ENCODE measurements at regions not wholly inside any gene's neighbourhood (a gene's known extent, or its start where the extent isn't known, plus 50 kb on each side); places are given as distances from the start of the nearest gene placed in this dataset.

GRCh38 chr7:68571286-68571685, 1027.0 kb upstream of the AUTS2 start:
- Histone ChIP-seq H3K27ac (ENCODE audit: low read length) (no peak overlapping the region), H3K9me3 (ENCODE audit: control insufficient read depth, insufficient read depth, low read length) (peaks cover 11% of the 10 kb centered on the region), H3K4me1 (ENCODE audit: control insufficient read depth, insufficient read depth, low read length) (no peaks in the 10 kb centered on the region), H3K27me3 (ENCODE audit: control insufficient read depth, insufficient read depth, low read length) (no peaks in the 10 kb centered on the region), H3K36me3 (ENCODE audit: control insufficient read depth, insufficient read depth, low read length) (no peaks in the 10 kb centered on the region), H3K4me3 (ENCODE audit: low read length) (no peak overlapping the region)
- no peak for DNase-seq (ENCODE audit: low read depth, low spot score)

GRCh38 chr7:68573271-68574005, 1024.8 kb upstream of the AUTS2 start:
- no peak overlapping the region for H3K27ac ChIP-seq (ENCODE audit: low read length)
- H3K36me3 ChIP-seq (ENCODE audit: control insufficient read depth, insufficient read depth, low read length): no peaks in the 10 kb centered on the region
- no peak for DNase-seq (ENCODE audit: low read depth, low spot score)
- no peaks in the 10 kb centered on the region for H3K27me3 ChIP-seq (ENCODE audit: control insufficient read depth, insufficient read depth, low read length)
- no peak overlapping the region for H3K4me3 ChIP-seq (ENCODE audit: low read length)
- no CpG with 5 or more reads among the region's 12 CpGs for WGBS (ENCODE audit: insufficient coverage, insufficient read length)
- H3K9me3 ChIP-seq (ENCODE audit: control insufficient read depth, insufficient read depth, low read length): peaks cover 11% of the 10 kb centered on the region
- H3K4me1 ChIP-seq (ENCODE audit: control insufficient read depth, insufficient read depth, low read length): no peaks in the 10 kb centered on the region

- no peaks in the 10 kb centered on the region for H3K4me1 ChIP-seq (ENCODE audit: control insufficient read depth, insufficient read depth, low read length)
- WGBS (ENCODE audit: insufficient coverage, insufficient read length): no CpG with 5 or more reads among the region's 2 CpGs
- H3K4me3 ChIP-seq (ENCODE audit: low read length): no peak overlapping the region
- H3K9me3 ChIP-seq (ENCODE audit: control insufficient read depth, insufficient read depth, low read length): peaks cover 7% of the 10 kb centered on the region
- H3K36me3 ChIP-seq (ENCODE audit: control insufficient read depth, insufficient read depth, low read length): no peaks in the 10 kb centered on the region
- no peak for DNase-seq (ENCODE audit: low read depth, low spot score)
- no peaks in the 10 kb centered on the region for H3K27me3 ChIP-seq (ENCODE audit: control insufficient read depth, insufficient read depth, low read length)
- H3K27ac ChIP-seq (ENCODE audit: low read length): no peak overlapping the region
These were observed 1021.9 kb upstream of the AUTS2 start for GRCh38 chr7:68576366-68576765.

- Histone ChIP-seq H3K4me1 (ENCODE audit: control insufficient read depth, insufficient read depth, low read length) (no peaks in the 10 kb centered on the region), H3K36me3 (ENCODE audit: control insufficient read depth, insufficient read depth, low read length) (no peaks in the 10 kb centered on the region), H3K27me3 (ENCODE audit: control insufficient read depth, insufficient read depth, low read length) (no peaks in the 10 kb centered on the region), H3K27ac (ENCODE audit: low read length) (no peak overlapping the region), H3K4me3 (ENCODE audit: low read length) (no peak overlapping the region), H3K9me3 (ENCODE audit: control insufficient read depth, insufficient read depth, low read length) (peaks cover 7% of the 10 kb centered on the region)
- no CpG with 5 or more reads among the region's 1 CpG for WGBS (ENCODE audit: insufficient coverage, insufficient read length)
- DNase-seq (ENCODE audit: low read depth, low spot score): no peak
These were observed 1016.9 kb upstream of the AUTS2 start for GRCh38 chr7:68581417-68581816.

- WGBS (ENCODE audit: insufficient coverage, insufficient read length): no CpG with 5 or more reads among the region's 4 CpGs
- no peaks in the 10 kb centered on the region for H3K27me3 ChIP-seq (ENCODE audit: control insufficient read depth, insufficient read depth, low read length)
These were observed 1010.7 kb upstream of the AUTS2 start for GRCh38 chr7:68587599-68587998.

GRCh38 chr7:68601826-68602225, 996.4 kb upstream of the AUTS2 start:
- peaks cover 7% of the 10 kb centered on the region for H3K9me3 ChIP-seq (ENCODE audit: control insufficient read depth, insufficient read depth, low read length)
- H3K4me1 ChIP-seq (ENCODE audit: control insufficient read depth, insufficient read depth, low read length): no peaks in the 10 kb centered on the region
- DNase-seq (ENCODE audit: low read depth, low spot score): no peak
- no peak overlapping the region for H3K27ac ChIP-seq (ENCODE audit: low read length)
- WGBS (ENCODE audit: insufficient coverage, insufficient read length): no CpG with 5 or more reads among the region's 4 CpGs
- H3K27me3 ChIP-seq (ENCODE audit: control insufficient read depth, insufficient read depth, low read length): peaks cover 1% of the 10 kb centered on the region; the same call in 1 of the 2 replicates
- no peak overlapping the region for H3K4me3 ChIP-seq (ENCODE audit: low read length)
- no peaks in the 10 kb centered on the region for H3K36me3 ChIP-seq (ENCODE audit: control insufficient read depth, insufficient read depth, low read length)

More at GRCh38 chr7:68587599-68587998, 1010.7 kb upstream of the AUTS2 start:
- H3K36me3 ChIP-seq (ENCODE audit: control insufficient read depth, insufficient read depth, low read length): no peaks in the 10 kb centered on the region
- no peak overlapping the region for H3K27ac ChIP-seq (ENCODE audit: low read length)
- H3K9me3 ChIP-seq (ENCODE audit: control insufficient read depth, insufficient read depth, low read length): peaks cover 5% of the 10 kb centered on the region
- no peak overlapping the region for H3K4me3 ChIP-seq (ENCODE audit: low read length)
- no peaks in the 10 kb centered on the region for H3K4me1 ChIP-seq (ENCODE audit: control insufficient read depth, insufficient read depth, low read length)
- no peak for DNase-seq (ENCODE audit: low read depth, low spot score)

- no peak for DNase-seq (ENCODE audit: low read depth, low spot score)
- no CpG with 5 or more reads among the region's 1 CpG for WGBS (ENCODE audit: insufficient coverage, insufficient read length)
These were observed 993.7 kb upstream of the AUTS2 start for GRCh38 chr7:68604541-68604940.

GRCh38 chr7:68610701-68611100, 987.6 kb upstream of the AUTS2 start:
- Histone ChIP-seq H3K27me3 (ENCODE audit: control insufficient read depth, insufficient read depth, low read length) (no peaks in the 10 kb centered on the region), H3K27ac (ENCODE audit: low read length) (no peak overlapping the region), H3K4me3 (ENCODE audit: low read length) (no peak overlapping the region), H3K9me3 (ENCODE audit: control insufficient read depth, insufficient read depth, low read length) (peaks cover 7% of the 10 kb centered on the region), H3K36me3 (ENCODE audit: control insufficient read depth, insufficient read depth, low read length) (no peaks in the 10 kb centered on the region), H3K4me1 (ENCODE audit: control insufficient read depth, insufficient read depth, low read length) (no peaks in the 10 kb centered on the region)
- WGBS (ENCODE audit: insufficient coverage, insufficient read length): no CpG with 5 or more reads among the region's 1 CpG
- no peak for DNase-seq (ENCODE audit: low read depth, low spot score)

More at GRCh38 chr7:68604541-68604940, 993.7 kb upstream of the AUTS2 start:
- Histone ChIP-seq H3K4me1 (ENCODE audit: control insufficient read depth, insufficient read depth, low read length) (no peaks in the 10 kb centered on the region), H3K36me3 (ENCODE audit: control insufficient read depth, insufficient read depth, low read length) (no peaks in the 10 kb centered on the region), H3K9me3 (ENCODE audit: control insufficient read depth, insufficient read depth, low read length) (peaks cover 7% of the 10 kb centered on the region), H3K27me3 (ENCODE audit: control insufficient read depth, insufficient read depth, low read length) (peaks cover 1% of the 10 kb centered on the region; the same call in 1 of the 2 replicates), H3K27ac (ENCODE audit: low read length) (no peak overlapping the region), H3K4me3 (ENCODE audit: low read length) (no peak overlapping the region)

- Histone ChIP-seq H3K4me1 (ENCODE audit: control insufficient read depth, insufficient read depth, low read length) (no peaks in the 10 kb centered on the region), H3K9me3 (ENCODE audit: control insufficient read depth, insufficient read depth, low read length) (peaks cover 7% of the 10 kb centered on the region), H3K4me3 (ENCODE audit: low read length) (no peak overlapping the region), H3K36me3 (ENCODE audit: control insufficient read depth, insufficient read depth, low read length) (no peaks in the 10 kb centered on the region), H3K27ac (ENCODE audit: low read length) (no peak overlapping the region), H3K27me3 (ENCODE audit: control insufficient read depth, insufficient read depth, low read length) (no peaks in the 10 kb centered on the region)
- WGBS (ENCODE audit: insufficient coverage, insufficient read length): no CpG with 5 or more reads among the region's 6 CpGs
- DNase-seq (ENCODE audit: low read depth, low spot score): no peak
These were observed 984.9 kb upstream of the AUTS2 start for GRCh38 chr7:68613405-68613804.

- no peak for DNase-seq (ENCODE audit: low read depth, low spot score)
- peaks cover 5% of the 10 kb centered on the region for H3K9me3 ChIP-seq (ENCODE audit: control insufficient read depth, insufficient read depth, low read length)
- no peaks in the 10 kb centered on the region for H3K27me3 ChIP-seq (ENCODE audit: control insufficient read depth, insufficient read depth, low read length)
- H3K36me3 ChIP-seq (ENCODE audit: control insufficient read depth, insufficient read depth, low read length): no peaks in the 10 kb centered on the region
- no peak overlapping the region for H3K27ac ChIP-seq (ENCODE audit: low read length)
- H3K4me3 ChIP-seq (ENCODE audit: low read length): no peak overlapping the region
- no peaks in the 10 kb centered on the region for H3K4me1 ChIP-seq (ENCODE audit: control insufficient read depth, insufficient read depth, low read length)
- no CpG with 5 or more reads among the region's 4 CpGs for WGBS (ENCODE audit: insufficient coverage, insufficient read length)
These were observed 984.4 kb upstream of the AUTS2 start for GRCh38 chr7:68613897-68614296.

- Histone ChIP-seq H3K4me1 (ENCODE audit: control insufficient read depth, insufficient read depth, low read length) (no peaks in the 10 kb centered on the region), H3K36me3 (ENCODE audit: control insufficient read depth, insufficient read depth, low read length) (no peaks in the 10 kb centered on the region), H3K27ac (ENCODE audit: low read length) (no peak overlapping the region), H3K4me3 (ENCODE audit: low read length) (no peak overlapping the region), H3K27me3 (ENCODE audit: control insufficient read depth, insufficient read depth, low read length) (no peaks in the 10 kb centered on the region), H3K9me3 (ENCODE audit: control insufficient read depth, insufficient read depth, low read length) (peaks cover 6% of the 10 kb centered on the region)
- DNase-seq (ENCODE audit: low read depth, low spot score): no peak
- WGBS (ENCODE audit: insufficient coverage, insufficient read length): no CpG with 5 or more reads among the region's 3 CpGs
These were observed 978.7 kb upstream of the AUTS2 start for GRCh38 chr7:68619526-68619925.

Data from iPS DF 6.9 (cell line).